Esophagus muscularis mucosa (tissue), 4 donors: ENCODE measurements at regions not wholly inside any gene's neighbourhood (a gene's known extent, or its start where the extent isn't known, plus 50 kb on each side); places are given as distances from the start of the nearest gene placed in this dataset.
"Not testable (repeated sequence)": the region's sequence is repeated elsewhere in the genome, so short reads cannot be mapped to it uniquely, and the experiment has no call there.

ENCODE experiments used
- DNase-seq: peaks from one replicate; pipeline ENCODE4 v3.0.0-alpha.2; 2017; ENCODE audit errors: extremely low spot score
- H3K27ac ChIP-seq, 4 donors: fragments of 200-600 bp; sonication (generic); replicated peaks in 1 of 4; 1 replicate in 3 of 4; 2 replicates in 1 of 4; pipeline ENCODE4 v1.5.1; 2016 to 2019; ENCODE audit warnings: mild to moderate bottlenecking in 1 of 4
- H3K27me3 ChIP-seq, 4 donors: fragments of 200-600 bp; sonication (generic); one replicate each; pipeline versions ENCODE4 v1.5.1 to v1.6.0; 2016 to 2019
- H3K36me3 ChIP-seq, 4 donors: fragments of 200-600 bp; sonication (generic); one replicate each; pipeline ENCODE4 v1.5.1; 2016 to 2019
- H3K4me1 ChIP-seq, 4 donors: fragments of 200-600 bp; sonication (generic); one replicate each; pipeline ENCODE4 v1.5.1; 2016 to 2019
- H3K4me3 ChIP-seq, 4 donors: fragments of 200-600 bp; sonication (generic); 1 replicate in 2 of 4; 2 replicates in 2 of 4; pipeline ENCODE4 v1.5.1; 2016 to 2019; ENCODE audit warnings: mild to moderate bottlenecking in 4 of 4, moderate library complexity in 1 of 4
- H3K9me3 ChIP-seq, 4 donors: fragments of 200-600 bp; sonication (generic); 1 replicate in 3 of 4; 2 replicates in 1 of 4; pipeline ENCODE4 v1.5.1; 2016 to 2019
- EP300 ChIP-seq: sonication (generic); formaldehyde crosslinking; IDR thresholded peaks from one replicate; pipeline ENCODE4 v1.6.1; 2017; ENCODE audit warnings: antibody characterized with exemption
- POLR2A ChIP-seq: fragments of 450-650 bp; IDR thresholded peaks from one replicate; pipeline ENCODE4 v1.6.1; 2017; ENCODE audit warnings: antibody characterized with exemption, moderate library complexity, mild to moderate bottlenecking, low read depth
- POLR2AphosphoS5 ChIP-seq, 2 donors: sonication (generic); formaldehyde crosslinking; IDR thresholded peaks; one replicate each; pipeline ENCODE4 v1.6.1; 2017; ENCODE audit warnings: antibody characterized with exemption in 2 of 2
- WGBS: methylation state at CpG from one replicate; pipeline ENCODE4 v1.1.5; 2018; 5-methylcytosine and 5-hydroxymethylcytosine counted together
- intact Hi-C: fragments of 100-400 bp; cut with DNase I; formaldehyde crosslinking; loops from one replicate; pipeline ENCODE4 v1.15.1; 2023
- TF ChIP-seq, protein P1 (sequence below), 3 experiments: fragments of 200-600 bp in 2 of 3; fragments of 450-650 bp in 1 of 3; sonication (generic) in 2 of 3; IDR thresholded peaks; one replicate each; pipeline ENCODE4 v1.5.1; 2017 to 2019; ENCODE audit warnings: antibody characterized with exemption in 3 of 3, mild to moderate bottlenecking in 2 of 3, moderate library complexity in 1 of 3

DNA sequence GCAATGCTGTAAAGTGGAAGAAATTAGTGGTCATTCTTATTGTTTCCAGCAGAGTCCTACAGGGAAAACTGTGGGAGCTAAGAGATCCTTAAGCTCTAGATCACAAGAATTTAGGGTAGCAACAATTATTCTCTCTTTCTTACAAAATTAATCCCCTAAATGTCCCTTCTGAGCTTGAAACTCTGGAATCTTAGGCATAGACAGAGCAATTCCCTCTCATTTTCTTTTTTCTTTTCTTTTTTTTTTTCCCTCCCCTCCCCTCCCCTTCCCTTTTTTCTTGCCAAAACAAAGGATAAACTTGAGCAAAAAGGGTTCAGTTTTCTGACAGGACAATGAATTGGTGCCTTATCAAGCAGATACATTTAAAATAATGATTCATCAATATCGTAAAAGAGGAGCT is 441.0 kb downstream of the DSC3 start:
- TF ChIP-seq POLR2AphosphoS5 (IDR thresholded peaks at IDR 0.05) (no peak), EP300 (no peak), POLR2A (no peak)
- TF ChIP-seq, protein P1, sequence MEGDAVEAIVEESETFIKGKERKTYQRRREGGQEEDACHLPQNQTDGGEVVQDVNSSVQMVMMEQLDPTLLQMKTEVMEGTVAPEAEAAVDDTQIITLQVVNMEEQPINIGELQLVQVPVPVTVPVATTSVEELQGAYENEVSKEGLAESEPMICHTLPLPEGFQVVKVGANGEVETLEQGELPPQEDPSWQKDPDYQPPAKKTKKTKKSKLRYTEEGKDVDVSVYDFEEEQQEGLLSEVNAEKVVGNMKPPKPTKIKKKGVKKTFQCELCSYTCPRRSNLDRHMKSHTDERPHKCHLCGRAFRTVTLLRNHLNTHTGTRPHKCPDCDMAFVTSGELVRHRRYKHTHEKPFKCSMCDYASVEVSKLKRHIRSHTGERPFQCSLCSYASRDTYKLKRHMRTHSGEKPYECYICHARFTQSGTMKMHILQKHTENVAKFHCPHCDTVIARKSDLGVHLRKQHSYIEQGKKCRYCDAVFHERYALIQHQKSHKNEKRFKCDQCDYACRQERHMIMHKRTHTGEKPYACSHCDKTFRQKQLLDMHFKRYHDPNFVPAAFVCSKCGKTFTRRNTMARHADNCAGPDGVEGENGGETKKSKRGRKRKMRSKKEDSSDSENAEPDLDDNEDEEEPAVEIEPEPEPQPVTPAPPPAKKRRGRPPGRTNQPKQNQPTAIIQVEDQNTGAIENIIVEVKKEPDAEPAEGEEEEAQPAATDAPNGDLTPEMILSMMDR (IDR thresholded peaks at IDR 0.05), result no peak
- Histone ChIP-seq H3K36me3 (no peaks in the 10 kb centered on the region), H3K4me1 (no peaks in the 10 kb centered on the region), H3K27me3 (no peaks in the 10 kb centered on the region), H3K4me3 (no peak overlapping the region), H3K9me3 (no peaks in the 10 kb centered on the region), H3K27ac (no peak overlapping the region)
- intact Hi-C loops, result no loop called here
- DNase-seq, result no peak
- 59% methylated on average over 1 of the region's 1 CpG for WGBS

GRCh38 chr18:30597202-30597601 is 445.3 kb downstream of the DSC3 start:
- H3K4me1 ChIP-seq, result no peaks in the 10 kb centered on the region
- TF ChIP-seq POLR2AphosphoS5 (IDR thresholded peaks at IDR 0.05) (no peak), POLR2A (no peak), EP300 (no peak)
- TF ChIP-seq, protein P1 (IDR thresholded peaks at IDR 0.05), result no peak
- H3K27ac ChIP-seq, result no peak overlapping the region
- no peak for DNase-seq
- no peaks in the 10 kb centered on the region for H3K9me3 ChIP-seq
- H3K4me3 ChIP-seq, result no peak overlapping the region
- H3K27me3 ChIP-seq, result no peaks in the 10 kb centered on the region
- intact Hi-C loops, result no loop called here
- H3K36me3 ChIP-seq, result no peaks in the 10 kb centered on the region

DNA sequence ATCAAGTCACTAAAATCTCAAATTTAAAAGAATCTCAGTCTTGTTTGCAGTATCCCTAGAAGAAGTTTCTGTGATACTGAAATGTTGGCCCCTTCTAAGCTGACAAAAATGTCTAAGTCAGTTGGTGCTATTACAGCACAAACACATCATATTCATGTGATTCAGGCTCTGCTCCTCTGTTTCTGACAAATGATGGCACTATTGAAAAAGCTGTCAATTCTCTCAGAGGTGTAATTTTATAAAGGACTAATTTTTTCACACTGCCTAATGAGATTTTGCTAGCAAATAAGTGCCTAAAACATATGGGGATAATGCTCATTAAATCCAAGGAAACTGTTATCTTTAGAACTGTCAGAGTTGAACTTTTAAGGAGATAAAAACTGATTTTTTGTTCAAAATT is 445.9 kb downstream of the DSC3 start:
- TF ChIP-seq EP300 (no peak), POLR2AphosphoS5 (IDR thresholded peaks at IDR 0.05) (no peak), POLR2A (no peak)
- TF ChIP-seq, protein P1 (IDR thresholded peaks at IDR 0.05), result no peak
- Histone ChIP-seq H3K4me1 (no peaks in the 10 kb centered on the region), H3K4me3 (no peak overlapping the region), H3K27ac (no peak overlapping the region), H3K27me3 (no peaks in the 10 kb centered on the region), H3K36me3 (no peaks in the 10 kb centered on the region), H3K9me3 (no peaks in the 10 kb centered on the region)
- DNase-seq, result no peak
- intact Hi-C loops, result no loop called here

GRCh38 chr18:30595942-30596341 is 446.6 kb downstream of the DSC3 start:
- Histone ChIP-seq H3K27ac (no peak overlapping the region), H3K4me1 (no peaks in the 10 kb centered on the region), H3K4me3 (no peak overlapping the region), H3K27me3 (no peaks in the 10 kb centered on the region), H3K36me3 (no peaks in the 10 kb centered on the region), H3K9me3 (no peaks in the 10 kb centered on the region)
- WGBS, result 93% methylated on average over 1 of the region's 1 CpG
- intact Hi-C loops, result no loop called here
- DNase-seq, result no peak
- TF ChIP-seq EP300 (no peak), POLR2AphosphoS5 (IDR thresholded peaks at IDR 0.05) (no peak), POLR2A (no peak)
- TF ChIP-seq, protein P1 (IDR thresholded peaks at IDR 0.05), result no peak

DNA sequence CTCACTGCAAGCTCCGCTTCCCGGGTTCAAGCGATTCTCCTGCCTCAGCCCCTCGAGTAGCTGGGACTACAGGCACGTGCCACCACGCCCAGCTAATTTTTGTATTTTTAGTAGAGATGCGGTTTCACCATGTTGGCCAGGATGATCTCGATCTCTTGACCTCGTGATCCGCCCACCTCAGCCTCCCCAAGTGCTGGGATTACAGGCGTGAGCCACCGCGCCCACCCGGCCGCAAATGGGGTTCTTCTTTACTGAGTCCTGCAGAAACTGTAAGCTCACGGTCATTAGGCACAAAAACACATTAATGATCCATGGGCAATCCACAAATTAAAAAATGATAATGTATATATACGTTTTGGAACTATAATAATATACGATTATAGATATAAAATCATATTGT is 447.6 kb downstream of the DSC3 start:
- intact Hi-C loops, H3K9me3 ChIP-seq, DNase-seq, H3K4me3 ChIP-seq, H3K36me3 ChIP-seq, H3K27me3 ChIP-seq, H3K27ac ChIP-seq, H3K4me1 ChIP-seq: not testable (repeated sequence)
- 91% methylated on average over 18 of the region's 18 CpGs for WGBS
